HCT116 (cell line): ENCODE measurements at regions not wholly inside any gene's neighbourhood (a gene's known extent, or its start where the extent isn't known, plus 50 kb on each side); places are given as distances from the start of the nearest gene placed in this dataset.

Experiments used
- ATAC-seq: fragments of 200-7000 bp; cut with Tn5 transposase; 2 replicates; pipeline ENCODE4 v1.9.1; 2020; ENCODE audit warnings: mild to moderate bottlenecking, moderate library complexity
- BruUV-seq: library from RNA; stranded (reverse); fragments of 400-500 nt; replicated peaks from 2 replicates; lab custom pipeline; 2021; lab: Mats Ljungman, UMichigan
- CTCF ChIA-PET: fragments of 300-600 bp; sonication (Branson Sonifier 250); formaldehyde crosslinking; loops from one replicate; lab custom pipeline; 2021; ENCODE audit warnings: antibody characterized with exemption; lab: Charles Lee
- POLR2A ChIA-PET: fragments of 300-600, 350-600 bp; sonication (Branson Sonifier 250); formaldehyde crosslinking; loops from one replicate; lab custom pipeline; 2021; ENCODE audit warnings: antibody characterized with exemption; lab: Charles Lee
- RAD21 ChIA-PET, 2 experiments: fragments of 300-600 bp; sonication (Branson Sonifier 250); formaldehyde crosslinking; loops; one replicate each; lab custom pipeline; 2023; ENCODE audit warnings: low total read pairs in 2 of 2; ENCODE audit not compliant: uncharacterized antibody in 2 of 2, unreplicated experiment in 2 of 2, low non-redundant PET in 1 of 2; lab: Charles Lee
- DNase-seq: peaks from one replicate; pipeline ENCODE4 v3.0.0-alpha.2; 2010; ENCODE audit warnings: low read depth, low spot score
- H2AFZ ChIP-seq: fragments of 200-600 bp; shearing (Covaris generic), sonication (generic); 2 replicates; pipeline ENCODE4 v1.6.1; 2017; ENCODE audit warnings: low read depth, mixed run types, mixed read lengths, antibody characterized with exemption, low read length; ENCODE audit not compliant: poor library complexity, severe bottlenecking
- H3K27ac ChIP-seq: 2 replicates; pipeline ENCODE4 v1.5.1; 2012; ENCODE audit warnings: low read depth, low read length
- H3K27me3 ChIP-seq: fragments of 200-600 bp; sonication (generic); 2 replicates; pipeline ENCODE4 v1.6.1; 2016; ENCODE audit warnings: mixed run types, low read length, mixed read lengths; ENCODE audit not compliant: insufficient read depth
- H3K36me3 ChIP-seq, 2 experiments: fragments of 200-500 bp in 1 of 2; fragments of 200-600 bp in 1 of 2; sonication (Bioruptor generic) in 1 of 2; sonication (generic) in 1 of 2; 2 replicates each; pipeline versions ENCODE4 v1.5.1 to v1.6.1; 2014 to 2016; ENCODE audit warnings: low read length in 2 of 2, inconsistent platforms in 1 of 2, mixed read lengths in 1 of 2, mixed run types in 1 of 2; ENCODE audit not compliant: insufficient read depth in 2 of 2, control insufficient read depth in 1 of 2
- H3K4me1 ChIP-seq, 2 experiments: fragments of 200-600 bp in 1 of 2; sonication (generic) in 1 of 2; 2 replicates each; pipeline versions ENCODE4 v1.5.1 to v1.6.1; 2012 to 2017; ENCODE audit warnings: low read length in 2 of 2, inconsistent platforms in 1 of 2, mild to moderate bottlenecking in 1 of 2, mixed read lengths in 1 of 2, mixed run types in 1 of 2, moderate library complexity in 1 of 2; ENCODE audit not compliant: insufficient read depth in 2 of 2, control insufficient read depth in 1 of 2
- H3K4me2 ChIP-seq: fragments of 200-600 bp; sonication (generic); 2 replicates; pipeline ENCODE4 v1.6.1; 2017; ENCODE audit warnings: mixed run types, low read length, mixed read lengths
- H3K4me3 ChIP-seq, 2 experiments: fragments of 200-600 bp in 1 of 2; sonication (generic) in 1 of 2; replicated peaks in 1 of 2; 2 replicates each; pipeline ENCODE4 v1.5.1; 2011 to 2016; ENCODE audit warnings: low read length in 2 of 2, control low read depth in 1 of 2, low read depth in 1 of 2, mild to moderate bottlenecking in 1 of 2, mixed read lengths in 1 of 2, mixed run types in 1 of 2
- H3K79me2 ChIP-seq: fragments of 200-600 bp; sonication (generic); 2 replicates; pipeline ENCODE4 v1.6.1; 2017; ENCODE audit warnings: mild to moderate bottlenecking, mixed run types, low read length, moderate library complexity, mixed read lengths; ENCODE audit not compliant: insufficient read depth
- H3K9ac ChIP-seq: fragments of 200-600 bp; sonication (generic); 2 replicates; pipeline ENCODE4 v1.6.1; 2016; ENCODE audit warnings: low read length, mixed read lengths
- H3K9me2 ChIP-seq: fragments of 200-600 bp; sonication (generic), shearing (Covaris generic); 2 replicates; pipeline ENCODE4 v1.6.1; 2017; ENCODE audit warnings: mixed run types, mild to moderate bottlenecking, moderate library complexity; ENCODE audit not compliant: insufficient read depth
- H3K9me3 ChIP-seq, 2 experiments: fragments of 200-500 bp in 1 of 2; fragments of 200-600 bp in 1 of 2; sonication (Bioruptor generic) in 1 of 2; sonication (generic) in 1 of 2; 2 replicates each; pipeline ENCODE4 v1.6.1; 2014 to 2017; ENCODE audit warnings: low read length in 2 of 2, mixed read lengths in 2 of 2, inconsistent platforms in 1 of 2, low read depth in 1 of 2, mild to moderate bottlenecking in 1 of 2, mixed run types in 1 of 2, moderate library complexity in 1 of 2; ENCODE audit not compliant: control insufficient read depth in 1 of 2, insufficient read depth in 1 of 2
- H4K20me1 ChIP-seq: fragments of 200-600 bp; sonication (generic), shearing (Covaris generic); 2 replicates; pipeline ENCODE4 v1.6.1; 2017; ENCODE audit warnings: mixed run types, mild to moderate bottlenecking, moderate library complexity; ENCODE audit not compliant: insufficient read depth
- CBX3 ChIP-seq: IDR thresholded peaks from 2 replicates; pipeline ENCODE4 v1.6.1; 2012; ENCODE audit warnings: low read depth
- EGR1 ChIP-seq: IDR thresholded peaks from 2 replicates; pipeline ENCODE4 v1.6.1; 2012; ENCODE audit warnings: low read depth
- ELF1 ChIP-seq: IDR thresholded peaks from 2 replicates; pipeline ENCODE4 v1.6.1; 2012; ENCODE audit warnings: low read depth, borderline replicate concordance
- EZH2 ChIP-seq: fragments of 200-600 bp; sonication (generic); IDR thresholded peaks from 2 replicates; pipeline ENCODE4 v1.6.1; 2017; ENCODE audit warnings: antibody characterized with exemption, mixed run types
- FOSL1 ChIP-seq: IDR thresholded peaks from 2 replicates; pipeline ENCODE4 v1.6.1; 2012; ENCODE audit warnings: low read depth
- JUND ChIP-seq: IDR thresholded peaks from 2 replicates; pipeline ENCODE4 v1.6.1; 2012
- POLR2A ChIP-seq: IDR thresholded peaks from 2 replicates; pipeline ENCODE4 v1.7.0; 2011; ENCODE audit warnings: borderline replicate concordance; ENCODE audit not compliant: insufficient read depth, insufficient read length; ENCODE audit errors: extremely low read depth
- POLR2AphosphoS5 ChIP-seq: IDR thresholded peaks from 2 replicates; pipeline ENCODE4 v1.6.1; 2011; ENCODE audit warnings: mild to moderate bottlenecking, low read depth, low read length, moderate library complexity
- RAD21 ChIP-seq: IDR thresholded peaks from 2 replicates; pipeline ENCODE4 v1.6.1; 2012; ENCODE audit warnings: low read depth, mild to moderate bottlenecking
- REST ChIP-seq: IDR thresholded peaks from 2 replicates; pipeline ENCODE4 v1.6.1; 2012; ENCODE audit warnings: low read depth
- SIN3A ChIP-seq: IDR thresholded peaks from 2 replicates; pipeline ENCODE4 v1.6.1; 2012; ENCODE audit warnings: low read depth
- SP1 ChIP-seq: IDR thresholded peaks from 2 replicates; pipeline ENCODE4 v1.6.1; 2012; ENCODE audit warnings: low read depth
- SRF ChIP-seq: IDR thresholded peaks from 2 replicates; pipeline ENCODE4 v1.6.1; 2012; ENCODE audit warnings: low read depth
- TCF7L2 ChIP-seq: IDR thresholded peaks from 2 replicates; pipeline ENCODE4 v1.7.0; 2011; ENCODE audit warnings: borderline replicate concordance, inconsistent platforms; ENCODE audit not compliant: insufficient read depth, insufficient read length; ENCODE audit errors: extremely low read depth
- ZFX ChIP-seq: fragments of 450-650 bp; IDR thresholded peaks from 2 replicates; pipeline ENCODE4 v1.6.1; 2017
- ZNF274 ChIP-seq: fragments of 200-500 bp; sonication (Bioruptor generic); IDR thresholded peaks from 2 replicates; pipeline ENCODE4 v1.6.1; 2014; ENCODE audit warnings: mild to moderate bottlenecking, low read depth, low read length, inconsistent platforms
- intact Hi-C: fragments of 100-400 bp; cut with micrococcal nuclease; formaldehyde crosslinking; loops from 2 replicates; pipeline ENCODE4 v1.10.0; 2022
- TF ChIP-seq, protein P1 (sequence below): IDR thresholded peaks from 2 replicates; pipeline ENCODE4 v1.6.1; 2012
- TF ChIP-seq, protein P2 (sequence below): IDR thresholded peaks from 2 replicates; pipeline ENCODE4 v1.6.1; 2011; ENCODE audit warnings: mild to moderate bottlenecking, low read length, moderate library complexity; ENCODE audit not compliant: insufficient replicate concordance; ENCODE audit errors: extremely low read depth

DNA sequence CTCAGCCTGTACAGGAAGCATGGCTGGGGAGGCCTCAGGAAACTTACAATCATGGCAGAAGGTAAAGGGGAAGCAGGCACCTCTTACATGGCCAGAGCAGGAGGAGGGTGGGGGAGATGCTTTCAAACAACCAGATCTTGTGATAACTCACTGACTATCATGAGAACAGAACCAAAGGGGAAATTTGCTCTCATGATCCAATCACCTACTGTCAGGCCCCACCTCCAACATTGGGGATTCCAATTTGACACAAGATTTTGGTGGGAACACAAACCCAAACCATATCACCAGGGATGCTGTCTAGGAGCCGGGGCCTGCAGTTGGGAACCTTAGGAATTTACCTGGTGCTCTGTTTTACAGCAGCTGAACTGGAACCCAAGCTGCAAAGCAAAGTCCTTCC is 191.1 kb upstream of the CITED2 start:
- intact Hi-C loops = no loop called here
- CTCF ChIA-PET = no interaction called here

More for the DNA sequence above, 191.1 kb upstream of the CITED2 start:
- Histone ChIP-seq H3K9ac (no peak overlapping the region), H3K27ac (no peak overlapping the region)
- TF ChIP-seq EZH2 (no peak), CBX3 (no peak), SP1 (no peak), REST (no peak), ZFX (no peak), FOSL1 (no peak), POLR2AphosphoS5 (no peak), ZNF274 (no peak), ELF1 (no peak), SRF (no peak), TCF7L2 (no peak), POLR2A (no peak), SIN3A (no peak), EGR1 (no peak), JUND (no peak), RAD21 (no peak)
- TF ChIP-seq, protein P1, sequence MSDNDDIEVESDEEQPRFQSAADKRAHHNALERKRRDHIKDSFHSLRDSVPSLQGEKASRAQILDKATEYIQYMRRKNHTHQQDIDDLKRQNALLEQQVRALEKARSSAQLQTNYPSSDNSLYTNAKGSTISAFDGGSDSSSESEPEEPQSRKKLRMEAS = no peak
- TF ChIP-seq, protein P2, sequence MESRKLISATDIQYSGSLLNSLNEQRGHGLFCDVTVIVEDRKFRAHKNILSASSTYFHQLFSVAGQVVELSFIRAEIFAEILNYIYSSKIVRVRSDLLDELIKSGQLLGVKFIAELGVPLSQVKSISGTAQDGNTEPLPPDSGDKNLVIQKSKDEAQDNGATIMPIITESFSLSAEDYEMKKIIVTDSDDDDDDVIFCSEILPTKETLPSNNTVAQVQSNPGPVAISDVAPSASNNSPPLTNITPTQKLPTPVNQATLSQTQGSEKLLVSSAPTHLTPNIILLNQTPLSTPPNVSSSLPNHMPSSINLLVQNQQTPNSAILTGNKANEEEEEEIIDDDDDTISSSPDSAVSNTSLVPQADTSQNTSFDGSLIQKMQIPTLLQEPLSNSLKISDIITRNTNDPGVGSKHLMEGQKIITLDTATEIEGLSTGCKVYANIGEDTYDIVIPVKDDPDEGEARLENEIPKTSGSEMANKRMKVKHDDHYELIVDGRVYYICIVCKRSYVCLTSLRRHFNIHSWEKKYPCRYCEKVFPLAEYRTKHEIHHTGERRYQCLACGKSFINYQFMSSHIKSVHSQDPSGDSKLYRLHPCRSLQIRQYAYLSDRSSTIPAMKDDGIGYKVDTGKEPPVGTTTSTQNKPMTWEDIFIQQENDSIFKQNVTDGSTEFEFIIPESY = no peak
- TF ChIP-seq, all 23 proteins: peak for 0
- Histone ChIP-seq H3K27me3 (no peaks in the 10 kb centered on the region), H3K4me1 (peaks cover 16 to 28% of the 10 kb centered on the region in 2 experiments), H3K4me3 (no peak overlapping the region), H3K9me2 (no peaks in the 10 kb centered on the region), H3K9me3 (no peaks in the 10 kb centered on the region), H4K20me1 (no peaks in the 10 kb centered on the region), H3K79me2 (no peaks in the 10 kb centered on the region), H3K36me3 (no peaks in the 10 kb centered on the region), H3K4me2 (no peak overlapping the region), H2AFZ (no peak overlapping the region)
- DNase-seq = no peak
- no TSS peak for BruUV-seq
- POLR2A ChIA-PET = no interaction called here
- RAD21 ChIA-PET = no interaction called here
- ATAC-seq = no peak
